Activated CD8-positive, alpha-beta T cell treated with anti-CD3 and anti-CD28 coated beads for 36 hours (primary cell): ENCODE measurements at regions not wholly inside any gene's neighbourhood (a gene's known extent, or its start where the extent isn't known, plus 50 kb on each side); places are given as distances from the start of the nearest gene placed in this dataset.

ENCODE experiments used
- ATAC-seq: fragments of 200-7000 bp; cut with Tn5 transposase; one replicate; pipeline ENCODE4 v1.10.0; 2021; ENCODE audit warnings: mild to moderate bottlenecking, moderate library complexity
- CTCF ChIA-PET: fragments of 350-600 bp; sonication (Branson Sonifier 250); formaldehyde crosslinking; loops from one replicate; lab custom pipeline; 2021; ENCODE audit warnings: antibody characterized with exemption; lab: Charles Lee
- POLR2A ChIA-PET: fragments of 350-600 bp; sonication (Branson Sonifier 250); formaldehyde crosslinking; loops from one replicate; lab custom pipeline; 2021; ENCODE audit warnings: antibody characterized with exemption; lab: Charles Lee
- DNase-seq: peaks from one replicate; pipeline ENCODE4 v3.0.0-alpha.2; 2020
- H3K27ac Mint-ChIP-seq: one replicate; pipeline ENCODE4 v1.8.0; 2021; ENCODE audit warnings: mild to moderate bottlenecking, mixed read lengths
- H3K27me3 Mint-ChIP-seq: one replicate; pipeline ENCODE4 v1.8.0; 2021; ENCODE audit warnings: mixed read lengths
- H3K36me3 Mint-ChIP-seq: one replicate; pipeline ENCODE4 v1.8.0; 2021; ENCODE audit warnings: low read depth, mixed read lengths
- H3K4me1 Mint-ChIP-seq: one replicate; pipeline ENCODE4 v1.8.0; 2021; ENCODE audit warnings: low read depth, mixed read lengths
- H3K4me3 Mint-ChIP-seq: one replicate; pipeline ENCODE4 v1.8.0; 2021; ENCODE audit warnings: mild to moderate bottlenecking, moderate library complexity, mixed read lengths
- H3K9me3 Mint-ChIP-seq: one replicate; pipeline ENCODE4 v1.8.0; 2021; ENCODE audit warnings: mixed read lengths
- intact Hi-C: fragments of 100-400 bp; cut with micrococcal nuclease; formaldehyde crosslinking; loops from one replicate; pipeline ENCODE4 v1.10.0; 2022
- TF ChIP-seq, protein P1 (sequence below): fragments of 200-600 bp; IDR thresholded peaks from one replicate; pipeline ENCODE4 v1.8.0; 2022; ENCODE audit warnings: antibody characterized with exemption, mild to moderate bottlenecking

DNA sequence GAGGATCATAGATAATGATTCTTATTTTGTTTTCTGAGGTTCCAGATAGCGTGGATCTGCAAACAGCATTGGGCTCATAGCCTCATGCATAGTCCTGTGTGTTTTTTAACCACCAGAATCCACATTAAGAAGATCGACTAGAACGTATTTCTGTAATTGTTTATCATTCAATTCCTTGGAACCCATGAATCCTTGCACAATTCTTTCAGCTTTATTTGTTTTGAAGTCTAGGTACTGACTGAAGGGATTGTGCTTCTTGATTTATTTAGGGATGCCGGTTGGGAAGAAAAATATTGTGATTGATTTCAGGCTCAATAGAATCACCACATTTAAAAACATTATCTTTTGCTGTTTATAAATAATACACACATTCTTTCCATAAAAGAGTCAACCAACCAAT, 314.6 kb upstream of the ZNF717 start:
- ChIA-PET CTCF (no interaction called here), POLR2A (no interaction called here)
- H3K4me1 Mint-ChIP-seq = no peaks in the 10 kb centered on the region
- H3K4me3 Mint-ChIP-seq = no peak overlapping the region
- DNase-seq = no peak
- TF ChIP-seq, protein P1, sequence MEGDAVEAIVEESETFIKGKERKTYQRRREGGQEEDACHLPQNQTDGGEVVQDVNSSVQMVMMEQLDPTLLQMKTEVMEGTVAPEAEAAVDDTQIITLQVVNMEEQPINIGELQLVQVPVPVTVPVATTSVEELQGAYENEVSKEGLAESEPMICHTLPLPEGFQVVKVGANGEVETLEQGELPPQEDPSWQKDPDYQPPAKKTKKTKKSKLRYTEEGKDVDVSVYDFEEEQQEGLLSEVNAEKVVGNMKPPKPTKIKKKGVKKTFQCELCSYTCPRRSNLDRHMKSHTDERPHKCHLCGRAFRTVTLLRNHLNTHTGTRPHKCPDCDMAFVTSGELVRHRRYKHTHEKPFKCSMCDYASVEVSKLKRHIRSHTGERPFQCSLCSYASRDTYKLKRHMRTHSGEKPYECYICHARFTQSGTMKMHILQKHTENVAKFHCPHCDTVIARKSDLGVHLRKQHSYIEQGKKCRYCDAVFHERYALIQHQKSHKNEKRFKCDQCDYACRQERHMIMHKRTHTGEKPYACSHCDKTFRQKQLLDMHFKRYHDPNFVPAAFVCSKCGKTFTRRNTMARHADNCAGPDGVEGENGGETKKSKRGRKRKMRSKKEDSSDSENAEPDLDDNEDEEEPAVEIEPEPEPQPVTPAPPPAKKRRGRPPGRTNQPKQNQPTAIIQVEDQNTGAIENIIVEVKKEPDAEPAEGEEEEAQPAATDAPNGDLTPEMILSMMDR = no peak
- H3K27me3 Mint-ChIP-seq = no peaks in the 10 kb centered on the region
- H3K9me3 Mint-ChIP-seq = peaks cover 2% of the 10 kb centered on the region
- intact Hi-C loops = no loop called here
- H3K27ac Mint-ChIP-seq = no peak overlapping the region
- no peak for ATAC-seq
- no peaks in the 10 kb centered on the region for H3K36me3 Mint-ChIP-seq

DNA sequence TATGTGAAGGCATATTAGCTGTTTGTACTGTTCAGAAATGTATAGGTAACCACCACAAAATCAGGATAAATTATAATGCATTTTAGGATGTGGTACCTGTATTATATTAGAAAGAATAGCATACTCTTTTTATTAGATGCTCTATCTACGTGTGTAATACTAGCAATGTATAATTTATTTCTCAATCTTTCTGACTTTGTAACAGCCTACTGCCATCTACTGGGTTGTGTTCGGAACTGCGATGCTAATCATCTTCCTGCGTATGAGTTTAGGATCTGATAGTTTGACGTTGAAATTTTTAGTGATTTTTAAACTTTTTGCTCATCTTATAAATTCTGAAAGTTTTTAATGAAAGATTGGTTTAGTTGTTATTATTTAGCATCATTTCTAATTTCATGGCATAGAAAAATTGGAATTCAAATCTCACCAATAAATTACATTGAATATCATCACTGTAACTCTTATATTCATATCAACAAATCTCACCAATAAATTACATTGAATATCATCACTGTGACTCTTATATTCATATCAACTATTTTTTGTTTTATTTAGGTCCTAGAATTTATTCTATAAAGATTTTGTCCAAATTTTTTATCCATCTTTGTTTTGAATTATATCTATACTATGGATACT, 322.7 kb upstream of the ZNF717 start:
- Mint-ChIP-seq H3K27ac (no peak overlapping the region), H3K27me3 (no peaks in the 10 kb centered on the region), H3K9me3 (peaks cover 3% of the 10 kb centered on the region), H3K36me3 (no peaks in the 10 kb centered on the region), H3K4me1 (no peaks in the 10 kb centered on the region), H3K4me3 (no peak overlapping the region)
- TF ChIP-seq, protein P1 = peak; percentile 65
- intact Hi-C loops = no loop called here
- no peak for ATAC-seq
- peak; percentile 12 for DNase-seq
- POLR2A ChIA-PET = no interaction called here
- CTCF ChIA-PET = interaction anchor here (1.3 kb wide), 1 partner anchor 63 kb away, joined by 3 read pairs; no protein-coding TSS in a partner anchor

DNA sequence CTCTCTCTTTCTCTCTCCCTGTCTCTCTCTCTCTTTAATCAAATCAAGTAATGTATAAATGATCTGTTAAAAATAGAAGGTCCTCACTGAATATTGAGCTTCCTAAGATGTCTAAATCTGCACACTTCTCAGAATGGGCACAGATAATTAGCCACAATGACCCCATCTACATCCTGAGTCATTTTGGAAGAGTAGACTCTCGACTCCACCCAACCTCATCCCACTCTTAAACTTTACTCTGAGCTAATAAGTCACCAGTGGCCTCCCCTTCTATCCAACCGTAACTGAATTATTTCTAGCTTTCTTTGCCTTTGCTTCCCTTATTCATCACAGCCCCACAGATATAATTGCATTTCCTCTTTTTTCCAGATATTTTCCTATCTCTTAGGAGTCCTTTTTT, 326.5 kb upstream of the ZNF717 start:
- H3K27me3 Mint-ChIP-seq = no peaks in the 10 kb centered on the region
- intact Hi-C loops = no loop called here
- no peak overlapping the region for H3K27ac Mint-ChIP-seq
- peaks cover 3% of the 10 kb centered on the region for H3K9me3 Mint-ChIP-seq
- DNase-seq = no peak
- no peaks in the 10 kb centered on the region for H3K36me3 Mint-ChIP-seq
- ChIA-PET CTCF (no interaction called here), POLR2A (no interaction called here)
- TF ChIP-seq, protein P1 = no peak
- ATAC-seq = no peak
- H3K4me1 Mint-ChIP-seq = no peaks in the 10 kb centered on the region
- H3K4me3 Mint-ChIP-seq = no peak overlapping the region

DNA sequence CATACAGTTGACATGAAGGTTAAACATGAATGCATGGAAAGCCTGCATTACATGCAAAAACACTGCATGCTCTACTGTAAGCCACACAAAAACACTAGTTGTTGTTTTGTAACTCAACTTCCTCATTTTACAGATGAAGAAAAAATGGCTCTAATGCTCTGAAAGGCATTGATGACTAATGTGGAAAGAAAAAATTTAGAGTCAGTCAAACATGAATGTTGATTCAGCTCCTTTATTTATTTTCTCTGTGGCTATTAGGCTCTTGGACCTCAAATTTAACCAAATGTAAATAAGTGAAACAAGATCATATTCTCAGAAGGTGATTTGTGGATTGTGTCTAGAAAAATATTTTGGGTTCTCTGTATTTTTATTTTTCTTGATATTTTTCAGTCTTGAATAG, 336.7 kb upstream of the ZNF717 start:
- H3K4me1 Mint-ChIP-seq = no peaks in the 10 kb centered on the region
- no peaks in the 10 kb centered on the region for H3K27me3 Mint-ChIP-seq
- H3K36me3 Mint-ChIP-seq = no peaks in the 10 kb centered on the region
- TF ChIP-seq, protein P1 = no peak
- H3K27ac Mint-ChIP-seq = no peak overlapping the region
- CTCF ChIA-PET = no interaction called here
- H3K9me3 Mint-ChIP-seq = peaks cover 5% of the 10 kb centered on the region
- intact Hi-C loops = no loop called here
- POLR2A ChIA-PET = no interaction called here
- DNase-seq (no peak), ATAC-seq (no peak)
- H3K4me3 Mint-ChIP-seq = no peak overlapping the region

DNA sequence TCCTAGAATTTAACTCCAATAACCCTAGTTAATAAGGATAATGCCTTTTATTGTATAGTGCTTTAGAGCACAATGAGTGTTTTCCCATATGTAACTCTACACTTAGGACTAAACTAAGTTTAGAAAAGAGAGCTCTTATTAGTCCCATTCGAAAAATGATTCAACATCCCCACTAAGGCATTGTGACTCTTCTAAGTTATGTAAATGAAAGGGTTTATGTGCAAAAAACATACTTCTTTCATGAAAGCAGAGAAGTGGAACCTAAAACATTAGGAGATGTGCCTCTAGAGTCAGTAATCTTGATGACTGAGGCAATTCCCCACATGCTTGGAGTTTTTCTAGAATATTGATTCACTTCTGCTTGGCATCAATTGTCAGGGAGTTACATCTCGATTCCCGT, 344.1 kb upstream of the ZNF717 start:
- intact Hi-C loops = no loop called here
- DNase-seq = no peak
- ATAC-seq = no peak
- Mint-ChIP-seq H3K27ac (no peak overlapping the region), H3K9me3 (no peaks in the 10 kb centered on the region), H3K4me3 (no peak overlapping the region), H3K36me3 (no peaks in the 10 kb centered on the region), H3K4me1 (no peaks in the 10 kb centered on the region), H3K27me3 (no peaks in the 10 kb centered on the region)
- ChIA-PET CTCF (no interaction called here), POLR2A (no interaction called here)
- TF ChIP-seq, protein P1 = no peak
